GM20000 (cell line): ENCODE measurements at regions not wholly inside any gene's neighbourhood (a gene's known extent, or its start where the extent isn't known, plus 50 kb on each side); places are given as distances from the start of the nearest gene placed in this dataset.

Experiments used
- DNase-seq: peaks from one replicate; pipeline ENCODE4 v3.0.0; 2012; ENCODE audit warnings: low spot score
- CTCF ChIP-seq: IDR thresholded peaks from 2 replicates; pipeline ENCODE4 v1.5.1; 2012; ENCODE audit warnings: mild to moderate bottlenecking, control low read depth; ENCODE audit errors: extremely low read depth, missing control alignments

DNA sequence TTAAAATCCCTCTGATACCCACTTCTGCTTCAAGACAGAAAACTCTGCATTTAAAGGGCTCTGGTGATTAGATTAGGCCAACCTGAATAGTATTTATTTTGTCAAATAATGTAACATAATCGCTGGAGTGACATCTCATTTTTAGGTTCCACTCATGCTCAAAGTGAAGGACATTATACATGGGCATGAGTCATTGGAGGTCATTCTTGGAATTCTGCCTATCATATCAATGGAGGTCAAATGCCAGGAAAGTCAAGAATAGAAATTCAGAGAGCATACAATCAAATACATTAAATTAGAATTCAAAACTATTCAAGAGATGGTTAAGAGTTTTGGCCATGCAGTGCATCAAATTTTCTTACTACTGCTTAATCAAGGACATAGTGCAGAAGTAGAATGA, 50.8 kb upstream of the PRSS1 start:
- DNase-seq = no peak
- TF ChIP-seq CTCF = no peak

DNA sequence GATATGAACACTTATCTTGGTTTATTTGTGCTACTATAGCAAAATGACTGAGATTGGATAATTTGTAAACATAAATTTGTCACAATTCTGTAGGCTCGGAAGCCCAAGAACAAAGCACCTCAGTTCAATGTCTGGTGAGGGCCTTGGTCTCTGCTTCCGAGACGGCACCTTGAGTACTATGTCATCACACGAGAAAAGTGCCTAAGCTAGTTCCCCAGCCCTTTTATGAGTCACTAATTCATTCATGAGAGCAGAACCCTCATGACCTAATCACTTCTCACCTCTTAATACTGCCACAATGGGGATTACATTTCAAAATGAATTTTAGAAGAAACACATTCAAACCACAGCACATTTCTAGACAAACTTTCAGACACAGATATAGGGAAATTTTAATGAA, 52.0 kb upstream of the PRSS1 start:
- TF ChIP-seq CTCF = no peak
- no peak for DNase-seq

- DNase-seq = no peak
- TF ChIP-seq CTCF = no peak
Observed at GRCh38 chr7:142696456-142697179, 52.7 kb upstream of the PRSS1 start.

DNA sequence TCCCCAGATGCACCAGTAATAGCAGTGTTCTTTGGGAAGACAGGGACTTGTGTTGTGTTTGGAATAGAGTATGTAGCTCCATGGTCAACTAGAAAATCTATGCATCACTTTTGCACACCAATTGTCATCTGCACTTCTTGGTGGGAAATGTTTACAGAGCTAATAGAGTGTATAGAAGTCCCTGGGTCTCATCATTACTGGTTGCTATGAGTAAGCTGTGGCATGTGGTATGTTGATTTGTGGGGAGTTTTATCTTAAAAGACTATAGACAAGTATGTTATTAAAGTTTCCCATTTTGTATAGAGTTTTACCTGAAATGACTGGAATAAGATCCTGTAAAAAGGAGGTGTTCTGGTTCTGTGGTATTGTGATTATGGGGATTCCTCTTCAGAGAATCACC, 55.4 kb upstream of the PRSS1 start:
- no peak for DNase-seq

GRCh38 chr7:142690554-142691182, 58.6 kb upstream of the PRSS1 start:
- no peak for TF ChIP-seq CTCF
- no peak for DNase-seq

More for the DNA sequence above, 55.4 kb upstream of the PRSS1 start:
- TF ChIP-seq CTCF = no peak

DNA sequence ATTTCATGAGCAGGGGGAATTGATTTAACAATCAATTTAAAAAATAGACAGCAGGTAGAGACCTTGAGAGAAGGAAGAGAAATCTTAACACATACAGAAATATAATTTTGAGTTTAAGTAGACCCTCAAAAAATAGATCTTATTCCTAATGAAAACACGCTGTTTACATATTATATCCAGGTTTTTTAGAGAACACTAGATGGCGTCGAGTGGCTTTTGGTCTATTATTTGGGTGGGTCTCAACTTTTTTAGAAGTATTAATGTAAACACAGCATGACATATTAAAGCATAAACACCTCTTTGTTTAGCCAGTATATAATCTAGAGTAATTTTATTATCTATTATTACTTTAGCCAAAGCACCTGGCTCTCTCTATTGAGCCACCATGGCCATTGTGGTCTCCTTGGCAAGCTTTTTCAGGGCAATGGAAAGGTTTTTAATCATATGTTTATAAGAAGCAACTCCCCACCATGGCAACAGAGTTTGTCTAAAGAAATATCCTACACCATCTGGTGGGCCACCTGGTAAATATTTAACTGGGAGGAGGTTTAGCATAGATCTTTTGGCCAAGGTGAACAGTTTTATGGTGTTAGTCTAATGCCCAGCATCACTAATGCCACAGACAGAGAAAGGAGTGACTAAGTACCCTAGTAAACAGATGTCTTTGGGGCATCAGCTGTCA, 59.7 kb upstream of the PRSS1 start:
- no peak for TF ChIP-seq CTCF
- no peak for DNase-seq

DNA sequence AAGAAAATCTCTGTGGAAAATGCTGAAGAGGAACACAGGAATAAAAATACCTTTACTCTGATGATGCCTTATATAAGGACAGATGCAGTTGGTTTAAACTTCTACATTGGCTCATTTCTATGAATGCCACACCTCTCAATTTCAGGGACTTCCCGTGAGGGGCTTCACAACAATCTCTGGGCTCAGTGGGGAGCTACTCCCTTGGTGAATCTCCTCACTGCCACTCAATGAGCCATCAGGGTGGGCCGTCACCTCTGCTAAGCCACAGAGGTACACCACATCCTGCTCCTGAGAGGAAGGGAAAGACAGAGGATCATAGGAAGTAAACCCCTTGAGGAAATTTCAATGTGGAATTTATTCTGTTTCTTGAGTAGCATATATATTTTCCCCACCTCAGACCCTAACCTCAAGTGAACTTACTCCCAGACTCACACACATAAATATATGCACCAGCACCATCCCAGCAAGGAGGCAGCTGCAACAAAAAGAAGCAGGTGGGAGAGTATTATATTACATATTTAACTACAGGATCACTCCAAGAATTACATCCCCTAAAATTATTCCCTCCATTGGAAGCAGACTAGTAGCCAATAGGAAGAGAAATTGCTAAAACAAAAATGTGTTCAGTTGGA, 63.3 kb upstream of the PRSS1 start:
- DNase-seq = no peak
- no peak for TF ChIP-seq CTCF
